Adrenal gland (tissue), 5 donors: ENCODE measurements at regions not wholly inside any gene's neighbourhood (a gene's known extent, or its start where the extent isn't known, plus 50 kb on each side); places are given as distances from the start of the nearest gene placed in this dataset.

Source experiments
- POLR2A ChIP-seq, 2 donors: fragments of 450-650 bp; IDR thresholded peaks; one replicate each; pipeline ENCODE4 v1.6.1; 2017; ENCODE audit warnings: antibody characterized with exemption in 2 of 2, mild to moderate bottlenecking in 2 of 2, moderate library complexity in 1 of 2
- TF ChIP-seq, protein P1 (sequence below), 6 experiments: fragments of 450-650 bp in 4 of 6; fragments of 200-600 bp in 2 of 6; sonication (generic) in 1 of 6; IDR thresholded peaks; 1 replicate in 5 of 6; 2 replicates in 1 of 6; pipeline versions ENCODE4 v1.5.1 to v1.8.0; 2016 to 2021; ENCODE audit warnings: antibody characterized with exemption in 6 of 6, mild to moderate bottlenecking in 2 of 6, moderate library complexity in 1 of 6
- donor health status: DM: no; HTN: no; CAD: no.

DNA sequence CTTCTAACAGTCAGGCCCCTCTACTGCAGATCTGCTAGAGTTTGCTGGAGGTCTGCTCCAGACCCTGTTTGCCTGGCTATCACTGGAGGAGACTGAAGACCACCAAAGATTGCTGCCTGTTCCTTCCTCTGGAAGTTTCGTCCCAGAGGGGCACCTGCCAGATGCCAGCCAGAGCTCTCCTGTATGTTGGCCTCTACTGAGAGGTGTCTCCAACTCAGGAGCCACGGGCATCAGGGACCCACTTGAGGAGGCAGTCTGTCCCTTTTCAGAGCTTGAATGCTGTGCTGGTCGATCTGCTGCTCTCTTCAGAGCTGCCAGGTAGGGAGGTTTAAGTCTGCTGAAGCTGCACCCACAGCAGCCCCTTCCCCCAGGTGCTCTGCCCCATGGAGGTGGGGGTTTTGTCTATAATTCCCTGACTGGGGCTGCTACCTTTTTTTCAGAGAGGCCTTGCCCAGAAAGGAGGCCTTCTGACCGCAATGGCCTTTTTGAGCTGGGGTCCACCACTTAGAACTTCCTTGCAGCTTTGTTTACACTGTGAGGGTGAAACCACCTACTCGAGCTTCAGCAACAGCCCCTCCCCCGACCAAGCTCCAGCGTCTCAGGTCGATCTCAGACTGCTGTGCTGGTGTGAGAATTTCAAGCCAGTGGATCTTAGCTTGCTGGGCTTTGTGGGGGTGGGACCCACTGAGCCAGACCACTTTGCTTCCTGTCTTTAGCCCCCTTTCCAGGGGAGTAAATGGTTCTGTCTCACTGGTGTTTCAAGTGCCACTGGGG lies 566.0 kb downstream of the NR4A2 start:
- TF ChIP-seq, protein P1, sequence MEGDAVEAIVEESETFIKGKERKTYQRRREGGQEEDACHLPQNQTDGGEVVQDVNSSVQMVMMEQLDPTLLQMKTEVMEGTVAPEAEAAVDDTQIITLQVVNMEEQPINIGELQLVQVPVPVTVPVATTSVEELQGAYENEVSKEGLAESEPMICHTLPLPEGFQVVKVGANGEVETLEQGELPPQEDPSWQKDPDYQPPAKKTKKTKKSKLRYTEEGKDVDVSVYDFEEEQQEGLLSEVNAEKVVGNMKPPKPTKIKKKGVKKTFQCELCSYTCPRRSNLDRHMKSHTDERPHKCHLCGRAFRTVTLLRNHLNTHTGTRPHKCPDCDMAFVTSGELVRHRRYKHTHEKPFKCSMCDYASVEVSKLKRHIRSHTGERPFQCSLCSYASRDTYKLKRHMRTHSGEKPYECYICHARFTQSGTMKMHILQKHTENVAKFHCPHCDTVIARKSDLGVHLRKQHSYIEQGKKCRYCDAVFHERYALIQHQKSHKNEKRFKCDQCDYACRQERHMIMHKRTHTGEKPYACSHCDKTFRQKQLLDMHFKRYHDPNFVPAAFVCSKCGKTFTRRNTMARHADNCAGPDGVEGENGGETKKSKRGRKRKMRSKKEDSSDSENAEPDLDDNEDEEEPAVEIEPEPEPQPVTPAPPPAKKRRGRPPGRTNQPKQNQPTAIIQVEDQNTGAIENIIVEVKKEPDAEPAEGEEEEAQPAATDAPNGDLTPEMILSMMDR (IDR thresholded peaks at IDR 0.05): no peak
- no peak for TF ChIP-seq POLR2A (IDR thresholded peaks at IDR 0.05)
